Astrocyte of the spinal cord (primary cell): ENCODE measurements at regions not wholly inside any gene's neighbourhood (a gene's known extent, or its start where the extent isn't known, plus 50 kb on each side); places are given as distances from the start of the nearest gene placed in this dataset.
"Not testable (repeated sequence)": the region's sequence is repeated elsewhere in the genome, so short reads cannot be mapped to it uniquely, and the experiment has no call there.

Source experiments
- DNase-seq: peaks from one replicate; pipeline ENCODE4 v3.0.0; 2011; ENCODE audit warnings: low read depth, low spot score
- H3K4me3 ChIP-seq: 2 replicates; pipeline ENCODE4 v1.5.1; 2011; ENCODE audit warnings: low read depth, mild to moderate bottlenecking, low read length, moderate library complexity
- in situ Hi-C: cut with HindIII; loops from 2 replicates; pipeline ENCODE4 v1.10.0; 2017; ENCODE audit warnings: low sequenced_read_pairs
- TF ChIP-seq, protein P1 (sequence below): IDR thresholded peaks from 2 replicates; pipeline ENCODE4 v1.5.1; 2012; ENCODE audit warnings: low read depth, mild to moderate bottlenecking, low read length, inconsistent platforms

DNA sequence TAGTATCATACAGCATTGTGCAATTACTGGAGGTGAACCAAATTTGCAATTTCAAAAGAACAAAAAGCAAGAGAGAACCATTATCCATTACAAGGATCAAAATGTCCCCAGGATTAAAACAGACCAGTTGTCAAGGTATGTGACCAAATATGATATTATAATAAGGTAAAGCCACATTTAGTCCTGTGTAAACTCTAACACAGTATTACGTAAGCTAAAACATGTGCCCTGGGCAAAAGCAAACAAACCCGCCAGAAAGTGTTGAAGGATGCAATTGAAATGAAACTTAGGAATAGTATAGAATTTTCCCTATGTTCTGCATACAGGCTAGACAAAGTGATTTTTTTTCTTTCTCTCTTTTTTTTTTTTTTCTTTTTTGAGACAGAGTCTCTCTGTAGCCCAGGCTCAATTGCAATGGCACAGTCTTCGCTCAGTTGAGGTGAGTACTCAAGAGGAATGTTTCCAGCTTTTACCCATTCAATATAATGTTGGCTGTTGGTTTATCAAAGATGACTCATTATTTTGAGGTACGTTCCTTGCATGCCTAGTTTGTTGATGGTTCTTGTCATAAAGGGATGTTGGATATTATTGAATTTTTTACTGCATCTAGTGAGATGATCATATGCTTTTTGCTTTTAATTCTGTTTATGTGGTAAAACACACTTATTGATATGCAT, 137.1 kb upstream of the FOXG1 start:
- TF ChIP-seq, protein P1, sequence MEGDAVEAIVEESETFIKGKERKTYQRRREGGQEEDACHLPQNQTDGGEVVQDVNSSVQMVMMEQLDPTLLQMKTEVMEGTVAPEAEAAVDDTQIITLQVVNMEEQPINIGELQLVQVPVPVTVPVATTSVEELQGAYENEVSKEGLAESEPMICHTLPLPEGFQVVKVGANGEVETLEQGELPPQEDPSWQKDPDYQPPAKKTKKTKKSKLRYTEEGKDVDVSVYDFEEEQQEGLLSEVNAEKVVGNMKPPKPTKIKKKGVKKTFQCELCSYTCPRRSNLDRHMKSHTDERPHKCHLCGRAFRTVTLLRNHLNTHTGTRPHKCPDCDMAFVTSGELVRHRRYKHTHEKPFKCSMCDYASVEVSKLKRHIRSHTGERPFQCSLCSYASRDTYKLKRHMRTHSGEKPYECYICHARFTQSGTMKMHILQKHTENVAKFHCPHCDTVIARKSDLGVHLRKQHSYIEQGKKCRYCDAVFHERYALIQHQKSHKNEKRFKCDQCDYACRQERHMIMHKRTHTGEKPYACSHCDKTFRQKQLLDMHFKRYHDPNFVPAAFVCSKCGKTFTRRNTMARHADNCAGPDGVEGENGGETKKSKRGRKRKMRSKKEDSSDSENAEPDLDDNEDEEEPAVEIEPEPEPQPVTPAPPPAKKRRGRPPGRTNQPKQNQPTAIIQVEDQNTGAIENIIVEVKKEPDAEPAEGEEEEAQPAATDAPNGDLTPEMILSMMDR, result no peak
- DNase-seq, result no peak
- in situ Hi-C loops, result no loop called here
- H3K4me3 ChIP-seq, result no peak overlapping the region

DNA sequence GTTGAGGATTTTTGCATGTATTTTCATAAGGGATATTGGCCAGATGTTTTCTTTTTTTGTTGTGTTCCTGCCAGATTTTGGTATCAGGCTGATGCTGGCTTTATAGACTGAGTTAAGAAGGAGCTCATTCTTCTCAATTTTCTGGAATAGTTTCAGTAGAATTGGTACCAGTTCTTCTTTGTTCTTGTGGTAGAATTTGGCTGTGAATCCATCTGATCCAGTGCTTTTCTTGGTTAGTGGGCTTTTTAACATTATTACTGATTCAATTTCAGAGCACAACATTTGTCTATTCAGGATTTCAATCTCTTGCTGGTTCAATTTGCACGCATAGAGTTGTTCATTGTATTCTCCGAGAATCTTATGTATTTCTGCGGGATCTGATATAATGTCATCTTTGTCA, 136.5 kb upstream of the FOXG1 start:
- no peak for DNase-seq
- in situ Hi-C loops, result no loop called here
- H3K4me3 ChIP-seq, result no peak overlapping the region
- TF ChIP-seq, protein P1, result no peak

DNA sequence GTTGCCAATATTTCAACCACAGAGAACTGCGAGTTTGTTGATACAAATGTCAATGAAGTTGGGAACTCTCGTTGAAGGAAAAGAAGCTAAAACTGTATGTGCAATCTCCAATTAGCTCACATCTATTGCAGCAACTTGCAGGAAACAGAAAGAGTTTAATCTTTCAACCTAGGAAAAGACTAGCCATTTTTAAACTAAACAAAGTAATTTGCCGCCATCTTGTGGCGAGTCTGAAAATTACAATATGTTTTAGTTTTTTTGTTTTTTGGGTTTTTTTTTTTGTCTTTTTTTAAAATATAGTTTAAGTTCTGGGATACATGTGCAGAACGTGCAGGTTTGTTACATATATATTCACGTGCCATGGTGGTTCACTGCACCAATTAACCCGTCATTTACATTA, 131.2 kb upstream of the FOXG1 start:
- DNase-seq, result peak; percentile 72
- TF ChIP-seq, protein P1, result peak; percentile 27
- in situ Hi-C loops, result no loop called here
- no peak overlapping the region for H3K4me3 ChIP-seq

DNA sequence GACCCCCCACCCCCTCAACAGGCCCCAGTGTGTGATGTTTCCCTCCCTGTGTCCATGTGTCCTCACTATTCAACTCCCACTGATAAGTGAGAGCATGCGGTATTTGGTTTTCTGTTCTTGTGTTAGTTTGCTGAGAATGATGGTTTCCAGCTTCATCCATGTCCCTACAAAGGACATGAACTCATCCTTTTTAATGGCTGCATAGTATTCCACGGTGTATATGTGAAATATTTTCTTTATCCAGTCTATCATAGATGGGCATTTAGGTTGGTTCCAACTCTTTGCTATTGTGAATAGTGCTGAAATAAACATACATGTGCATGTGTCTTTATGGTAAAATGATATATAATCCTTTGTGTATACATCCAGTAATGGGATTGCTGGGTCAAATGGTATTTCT, 130.8 kb upstream of the FOXG1 start:
- in situ Hi-C loops, DNase-seq, H3K4me3 ChIP-seq: not testable (repeated sequence)

DNA sequence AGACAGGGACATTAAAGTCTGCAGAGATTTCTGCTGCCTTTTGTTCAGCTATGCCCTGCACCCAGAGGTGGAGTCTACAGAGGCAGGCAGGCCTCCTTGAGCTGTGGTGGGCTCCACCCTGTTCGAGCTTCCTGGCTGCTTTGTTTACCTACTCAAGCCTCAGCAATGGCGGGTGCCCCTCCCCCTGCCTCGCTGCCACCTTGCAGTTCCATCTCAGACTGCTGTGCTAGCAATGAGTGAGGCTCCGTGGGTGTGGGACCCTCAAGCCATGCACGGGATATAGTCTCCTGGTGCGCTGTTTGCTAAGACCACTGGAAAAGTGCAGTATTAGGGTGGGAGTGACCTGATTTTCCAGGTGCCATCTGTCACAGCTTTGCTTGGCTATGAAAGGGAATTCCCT, 125.4 kb upstream of the FOXG1 start:
- H3K4me3 ChIP-seq, DNase-seq, in situ Hi-C loops: not testable (repeated sequence)

DNA sequence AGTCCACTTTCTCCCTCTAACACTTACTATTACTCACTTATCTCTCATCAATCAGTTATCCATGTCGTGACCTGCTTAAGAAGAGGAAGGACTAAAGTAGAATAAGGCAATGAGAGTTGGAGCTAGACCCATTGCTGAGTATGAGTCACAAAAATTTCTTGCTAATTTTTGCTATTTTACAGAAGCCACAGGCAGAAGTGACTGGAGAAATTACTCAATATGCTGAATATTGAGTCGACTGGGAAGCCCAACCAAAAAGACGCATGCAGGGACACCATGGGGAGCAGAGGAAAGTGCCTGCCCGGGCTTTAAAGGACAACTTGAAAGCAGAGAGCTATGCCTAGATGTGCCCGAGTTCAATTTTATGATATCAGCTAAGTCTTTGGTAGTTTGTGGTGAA, 115.4 kb upstream of the FOXG1 start:
- TF ChIP-seq, protein P1, result no peak
- in situ Hi-C loops, result no loop called here
- no peak overlapping the region for H3K4me3 ChIP-seq
- peak; percentile 85 for DNase-seq

DNA sequence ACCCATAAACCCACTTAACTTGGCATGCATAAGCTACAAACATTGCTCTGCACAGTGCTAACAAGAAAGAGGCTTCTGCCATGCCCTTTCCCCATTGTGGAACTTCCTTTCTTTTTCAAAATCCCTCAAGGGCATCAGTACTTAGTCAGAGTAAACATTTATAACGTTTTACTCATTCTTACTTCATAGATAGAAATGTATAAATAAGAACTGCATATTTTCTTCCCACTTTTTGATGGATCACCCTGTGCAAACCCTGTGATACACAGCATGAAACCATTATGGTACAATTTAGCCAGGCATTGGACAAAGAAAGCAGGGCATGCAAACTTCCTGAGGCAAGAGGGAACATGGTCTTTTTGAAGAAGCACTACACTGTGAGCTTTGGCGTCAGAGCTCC, 113.8 kb upstream of the FOXG1 start:
- TF ChIP-seq, protein P1, result no peak
- no peak overlapping the region for H3K4me3 ChIP-seq
- peak; percentile 85 for DNase-seq
- in situ Hi-C loops, result no loop called here

DNA sequence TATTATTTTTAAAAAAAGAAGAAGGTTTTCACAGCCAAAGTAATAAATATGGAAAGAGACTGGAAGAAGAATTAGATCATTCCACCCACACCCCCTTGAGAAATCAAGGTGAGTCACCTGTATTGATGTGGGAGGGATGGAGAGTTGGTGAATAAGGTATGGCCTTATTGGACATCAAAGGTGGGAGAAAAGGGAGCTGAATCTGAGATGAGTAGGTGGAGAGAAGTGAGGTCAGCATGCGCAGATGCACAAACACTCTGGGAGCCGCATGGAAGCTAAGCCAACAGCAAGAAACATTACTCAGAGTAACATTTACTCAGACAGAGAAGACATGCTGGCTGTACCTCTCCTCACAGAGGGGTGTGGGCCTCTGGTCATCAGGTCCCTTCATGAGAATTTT, 113.1 kb upstream of the FOXG1 start:
- TF ChIP-seq, protein P1, result no peak
- in situ Hi-C loops, result no loop called here
- peak; percentile 56 for DNase-seq
- H3K4me3 ChIP-seq, result no peak overlapping the region
